Esophagus (tissue), 2 donors: ENCODE measurements at regions not wholly inside any gene's neighbourhood (a gene's known extent, or its start where the extent isn't known, plus 50 kb on each side); places are given as distances from the start of the nearest gene placed in this dataset.

Experiments used
- H3K27ac ChIP-seq, 2 donors: one replicate each; pipeline ENCODE4 v1.5.1; 2013; ENCODE audit warnings: low read depth in 2 of 2, mild to moderate bottlenecking in 2 of 2, inconsistent platforms in 1 of 2, low read length in 1 of 2, moderate library complexity in 1 of 2
- H3K27me3 ChIP-seq, 2 donors: one replicate each; pipeline ENCODE4 v1.6.1; 2013; ENCODE audit warnings: low read length in 2 of 2, control low read depth in 1 of 2, mild to moderate bottlenecking in 1 of 2; ENCODE audit not compliant: insufficient read depth in 2 of 2, control insufficient read depth in 1 of 2
- H3K36me3 ChIP-seq, 2 donors: one replicate each; pipeline ENCODE4 v1.6.1; 2013; ENCODE audit warnings: low read length in 1 of 2; ENCODE audit not compliant: control insufficient read depth in 2 of 2, insufficient read depth in 2 of 2
- H3K4me1 ChIP-seq, 2 donors: one replicate each; pipeline ENCODE4 v1.6.1; 2013; ENCODE audit warnings: low read length in 1 of 2; ENCODE audit not compliant: control insufficient read depth in 2 of 2, insufficient read depth in 2 of 2
- H3K4me3 ChIP-seq, 2 donors: one replicate each; pipeline ENCODE4 v1.5.1; 2013; ENCODE audit warnings: low read length in 2 of 2, mild to moderate bottlenecking in 2 of 2, low read depth in 1 of 2, moderate library complexity in 1 of 2
- H3K9me3 ChIP-seq, 2 donors: one replicate each; pipeline ENCODE4 v1.6.1; 2013; ENCODE audit warnings: mild to moderate bottlenecking in 2 of 2, low read depth in 1 of 2, low read length in 1 of 2, moderate library complexity in 1 of 2; ENCODE audit not compliant: control insufficient read depth in 2 of 2, insufficient read depth in 1 of 2
- WGBS, 2 donors: extraction: QIAGEN DNeasy Blood & Tissue Kit; methylation state at CpG; one replicate each; pipeline ENCODE4 v1.1.7; 2013; 5-methylcytosine and 5-hydroxymethylcytosine counted together
- donor health status: healthy with polysubstance abuse.
- donor health status: Bipolar disorder and iron deficiency.

GRCh38 chr5:155068616-155069100 is 55.1 kb downstream of the KIF4B start:
- H3K4me1 ChIP-seq, result no peaks in the 10 kb centered on the region
- H3K36me3 ChIP-seq, result no peaks in the 10 kb centered on the region
- H3K4me3 ChIP-seq, result no peak overlapping the region
- 77 to 79% methylated on average over 4 of the region's 4 CpGs for WGBS, 2 donors
- H3K27ac ChIP-seq, result no peak overlapping the region
- no peaks in the 10 kb centered on the region for H3K27me3 ChIP-seq
- H3K9me3 ChIP-seq, result no peaks in the 10 kb centered on the region

DNA sequence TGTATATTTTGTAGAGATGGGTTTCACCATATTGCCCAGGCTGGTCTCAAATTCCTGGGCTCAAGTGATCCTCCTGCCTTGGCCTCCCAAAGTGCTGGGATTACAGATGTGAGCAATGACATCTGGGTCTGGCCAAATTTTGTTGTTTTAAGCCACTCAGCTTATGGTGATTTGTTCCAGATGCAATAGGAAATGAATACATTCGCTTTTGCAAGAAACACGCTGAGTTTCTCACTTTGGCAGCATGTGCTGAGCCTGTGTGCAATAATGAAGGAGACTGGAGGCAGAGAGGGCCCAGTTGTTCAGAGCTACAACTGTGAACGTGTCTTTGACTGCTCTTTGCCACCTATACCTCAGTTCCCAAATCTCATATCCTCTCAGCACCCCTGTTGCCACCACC is 56.4 kb downstream of the KIF4B start:
- WGBS, 2 donors, result 66 to 69% methylated on average over 3 of the region's 3 CpGs
- no peaks in the 10 kb centered on the region for H3K27me3 ChIP-seq
- no peak overlapping the region for H3K27ac ChIP-seq
- no peaks in the 10 kb centered on the region for H3K9me3 ChIP-seq
- H3K4me3 ChIP-seq, result no peak overlapping the region
- H3K4me1 ChIP-seq, result no peaks in the 10 kb centered on the region
- H3K36me3 ChIP-seq, result no peaks in the 10 kb centered on the region

GRCh38 chr5:155070781-155071180 is 57.2 kb downstream of the KIF4B start:
- no peaks in the 10 kb centered on the region for H3K27me3 ChIP-seq
- no peaks in the 10 kb centered on the region for H3K4me1 ChIP-seq
- H3K9me3 ChIP-seq, result no peaks in the 10 kb centered on the region
- no peak overlapping the region for H3K27ac ChIP-seq
- H3K4me3 ChIP-seq, result no peak overlapping the region
- H3K36me3 ChIP-seq, result no peaks in the 10 kb centered on the region

DNA sequence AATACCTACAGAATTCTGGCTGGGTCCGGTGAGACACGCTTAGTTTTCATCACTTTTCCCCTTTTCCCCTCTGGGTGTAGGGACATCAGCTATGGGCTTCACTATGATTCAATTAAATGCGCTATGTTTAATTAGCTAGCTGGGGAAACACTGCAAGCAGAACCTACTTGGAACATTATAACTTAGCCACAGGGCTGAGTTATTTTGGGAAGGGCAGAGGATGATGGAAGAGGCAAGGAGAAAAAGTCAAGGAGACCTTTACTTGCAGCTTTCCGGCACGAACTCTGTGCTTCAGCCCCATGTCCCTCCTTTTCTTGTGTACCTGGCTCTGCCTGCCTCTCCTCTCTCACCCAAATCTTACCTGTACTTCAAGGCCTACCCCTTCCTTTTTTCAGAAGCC is 62.8 kb downstream of the KIF4B start:
- Histone ChIP-seq H3K36me3 (no peaks in the 10 kb centered on the region), H3K4me1 (no peaks in the 10 kb centered on the region), H3K27ac (no peak overlapping the region), H3K27me3 (no peaks in the 10 kb centered on the region), H3K9me3 (no peaks in the 10 kb centered on the region), H3K4me3 (no peak overlapping the region)
- WGBS, 2 donors, result 87 to 95% methylated on average over 5 of the region's 5 CpGs

DNA sequence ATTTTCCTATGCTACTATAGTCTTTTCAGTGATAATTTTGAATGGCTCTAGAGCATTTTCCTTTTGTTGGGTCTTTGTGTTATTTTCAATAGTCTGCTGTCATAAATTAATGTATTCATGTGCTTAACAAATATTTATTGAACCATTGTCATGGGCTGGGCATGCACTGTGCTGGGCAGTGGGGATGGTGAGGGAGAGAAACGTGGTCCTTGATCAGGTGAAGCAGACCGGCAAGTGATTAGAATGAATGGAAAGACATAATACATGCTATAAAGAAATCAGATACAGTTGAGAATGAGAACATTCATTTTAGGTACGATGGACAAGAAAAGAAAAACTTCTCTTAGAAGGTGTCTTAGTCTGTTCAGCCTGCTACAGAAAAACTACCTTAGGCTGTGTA is 66.1 kb downstream of the KIF4B start:
- no peak overlapping the region for H3K27ac ChIP-seq
- H3K4me3 ChIP-seq, result no peak overlapping the region
- no peaks in the 10 kb centered on the region for H3K9me3 ChIP-seq
- no peaks in the 10 kb centered on the region for H3K4me1 ChIP-seq
- no peaks in the 10 kb centered on the region for H3K27me3 ChIP-seq
- H3K36me3 ChIP-seq, result no peaks in the 10 kb centered on the region
- 69 to 70% methylated on average over 3 of the region's 3 CpGs for WGBS, 2 donors

DNA sequence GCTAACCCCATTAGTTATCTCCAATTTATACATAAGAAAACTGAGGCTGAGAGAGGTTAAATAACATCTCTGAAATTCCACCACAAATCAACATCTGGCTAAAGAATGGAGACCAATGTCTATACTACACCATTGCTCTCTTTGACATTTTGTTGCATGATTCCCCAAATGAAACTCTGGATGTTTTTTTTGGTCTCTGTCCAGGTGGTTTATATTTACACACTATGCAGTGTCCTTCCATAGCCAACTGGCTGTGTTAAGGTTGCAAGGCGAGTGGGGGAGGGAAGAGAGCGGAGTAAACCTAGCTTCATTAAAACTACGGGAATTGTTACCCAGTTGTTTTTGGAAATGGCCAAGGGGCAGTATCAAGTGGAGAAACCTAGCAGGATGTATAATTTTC is 67.2 kb downstream of the KIF4B start:
- no peaks in the 10 kb centered on the region for H3K9me3 ChIP-seq
- WGBS, 2 donors, result 62 to 70% methylated on average over 3 of the region's 3 CpGs
- no peak overlapping the region for H3K4me3 ChIP-seq
- H3K27me3 ChIP-seq, result no peaks in the 10 kb centered on the region
- H3K4me1 ChIP-seq, result no peaks in the 10 kb centered on the region
- H3K27ac ChIP-seq, result no peak overlapping the region
- H3K36me3 ChIP-seq, result no peaks in the 10 kb centered on the region

DNA sequence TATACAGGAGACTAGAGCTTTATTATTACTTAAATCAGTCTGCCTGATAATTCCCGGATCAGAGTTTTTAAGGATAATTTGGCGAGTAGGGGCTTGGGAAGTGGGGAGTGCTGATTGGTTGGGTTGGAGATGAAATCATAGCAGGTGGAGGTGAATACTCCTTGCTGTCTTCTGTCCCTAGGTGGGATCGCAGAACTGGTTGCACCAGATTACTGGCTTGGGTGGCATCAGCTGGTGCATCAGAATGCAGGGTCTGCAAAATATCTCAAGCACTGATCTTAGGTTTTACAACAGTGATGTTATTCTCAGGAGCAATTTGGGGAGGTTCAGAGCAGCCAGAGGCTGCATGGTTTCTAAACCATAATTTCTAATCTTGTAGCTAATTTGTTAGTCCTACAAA is 68.1 kb downstream of the KIF4B start:
- Histone ChIP-seq H3K4me1 (no peaks in the 10 kb centered on the region), H3K36me3 (no peaks in the 10 kb centered on the region), H3K4me3 (no peak overlapping the region), H3K27me3 (no peaks in the 10 kb centered on the region), H3K27ac (no peak overlapping the region), H3K9me3 (no peaks in the 10 kb centered on the region)
- WGBS, 2 donors, result 73 to 86% methylated on average over 3 of the region's 3 CpGs

DNA sequence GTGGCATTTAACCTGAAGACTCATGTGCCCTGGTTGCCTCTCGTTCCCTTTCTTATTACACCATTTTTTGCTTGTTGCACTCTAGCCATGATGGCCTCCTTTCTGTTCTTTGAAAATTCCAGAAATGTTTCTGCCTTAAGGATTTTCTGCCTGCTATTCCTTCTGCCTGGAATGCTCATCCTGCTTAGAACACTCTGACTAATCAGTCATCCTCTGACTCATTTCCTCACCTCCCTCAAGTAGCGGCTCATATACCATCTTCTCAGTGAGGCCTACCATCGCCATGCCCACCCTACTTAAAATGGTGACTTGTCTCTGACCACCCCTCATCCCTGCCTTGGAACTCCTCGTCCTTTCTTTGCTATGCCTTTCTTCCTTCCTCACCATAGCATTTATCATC is 68.8 kb downstream of the KIF4B start:
- 65 to 68% methylated on average over 4 of the region's 4 CpGs for WGBS, 2 donors
- Histone ChIP-seq H3K4me3 (no peak overlapping the region), H3K9me3 (no peaks in the 10 kb centered on the region), H3K4me1 (no peaks in the 10 kb centered on the region), H3K27me3 (no peaks in the 10 kb centered on the region), H3K27ac (no peak overlapping the region), H3K36me3 (no peaks in the 10 kb centered on the region)

DNA sequence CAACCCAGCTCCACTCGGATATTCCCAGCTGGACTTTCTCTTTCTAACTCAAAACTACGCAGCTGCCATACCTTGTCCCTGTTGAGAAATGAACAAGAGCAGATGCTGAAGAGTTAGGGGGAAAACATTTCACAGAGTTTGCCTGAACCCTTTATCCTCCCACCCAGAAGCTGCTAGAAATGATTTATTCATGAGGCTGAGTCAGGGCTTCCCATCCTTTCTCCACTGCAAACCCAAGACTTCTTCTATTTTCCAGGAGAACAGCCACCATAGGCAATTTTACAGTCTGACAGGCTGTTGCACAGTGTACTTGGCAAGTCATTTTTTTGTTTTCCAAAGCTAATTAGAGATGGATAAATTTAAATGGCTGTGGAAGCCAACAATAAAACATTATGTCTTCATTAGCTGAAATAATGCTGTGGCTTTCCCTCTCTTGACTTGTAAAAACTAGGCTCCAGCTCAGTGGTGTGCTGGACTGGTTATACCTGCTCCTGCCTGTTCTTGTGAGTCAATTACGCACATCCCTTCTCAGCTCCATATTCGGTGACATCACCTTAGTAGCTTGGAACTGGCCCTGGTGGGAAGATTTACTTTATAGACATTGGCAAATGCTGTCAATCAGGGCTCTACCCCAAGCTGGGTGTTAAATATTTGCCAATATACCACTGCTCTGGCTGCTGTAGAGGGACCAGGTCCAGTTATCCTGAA is 71.9 kb downstream of the KIF4B start:
- 64 to 65% methylated on average over 4 of the region's 4 CpGs for WGBS, 2 donors
- no peaks in the 10 kb centered on the region for H3K4me1 ChIP-seq
- no peaks in the 10 kb centered on the region for H3K36me3 ChIP-seq
- no peaks in the 10 kb centered on the region for H3K27me3 ChIP-seq
- no peak overlapping the region for H3K4me3 ChIP-seq
- no peaks in the 10 kb centered on the region for H3K9me3 ChIP-seq
- H3K27ac ChIP-seq, result no peak overlapping the region

- Histone ChIP-seq H3K36me3 (no peaks in the 10 kb centered on the region), H3K4me1 (no peaks in the 10 kb centered on the region), H3K27ac (no peak overlapping the region), H3K9me3 (no peaks in the 10 kb centered on the region), H3K27me3 (no peaks in the 10 kb centered on the region), H3K4me3 (no peak overlapping the region)
- WGBS, 2 donors, result 77 to 83% methylated on average over 4 of the region's 4 CpGs
These were observed 73.5 kb downstream of the KIF4B start for GRCh38 chr5:155087036-155087435.
